ENCODE measurements at regions not wholly inside any gene's neighbourhood (a gene's known extent, or its start where the extent isn't known, plus 50 kb on each side); places are given as distances from the start of the nearest gene placed in this dataset.

DNA sequence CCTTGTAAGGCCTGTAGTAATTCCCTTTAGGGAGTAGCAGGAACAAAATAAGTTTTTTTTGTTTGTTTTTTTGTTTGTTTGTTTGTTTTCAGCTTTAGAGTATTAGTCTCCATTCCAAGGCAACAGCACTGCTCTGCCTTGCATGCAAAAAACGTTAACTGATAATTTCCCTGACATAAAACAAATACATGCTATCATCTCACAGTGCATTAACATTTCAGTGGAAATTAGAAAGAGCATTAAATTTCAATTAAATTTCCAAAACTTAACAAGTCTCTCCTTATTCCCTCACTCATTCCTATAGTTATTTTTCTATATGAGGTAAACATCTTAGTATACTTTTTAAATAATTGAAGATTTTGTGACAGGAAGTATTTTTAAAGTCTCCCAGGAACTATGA is 378.4 kb upstream of the PCDH7 start:
- TF ChIP-seq, protein P1, sequence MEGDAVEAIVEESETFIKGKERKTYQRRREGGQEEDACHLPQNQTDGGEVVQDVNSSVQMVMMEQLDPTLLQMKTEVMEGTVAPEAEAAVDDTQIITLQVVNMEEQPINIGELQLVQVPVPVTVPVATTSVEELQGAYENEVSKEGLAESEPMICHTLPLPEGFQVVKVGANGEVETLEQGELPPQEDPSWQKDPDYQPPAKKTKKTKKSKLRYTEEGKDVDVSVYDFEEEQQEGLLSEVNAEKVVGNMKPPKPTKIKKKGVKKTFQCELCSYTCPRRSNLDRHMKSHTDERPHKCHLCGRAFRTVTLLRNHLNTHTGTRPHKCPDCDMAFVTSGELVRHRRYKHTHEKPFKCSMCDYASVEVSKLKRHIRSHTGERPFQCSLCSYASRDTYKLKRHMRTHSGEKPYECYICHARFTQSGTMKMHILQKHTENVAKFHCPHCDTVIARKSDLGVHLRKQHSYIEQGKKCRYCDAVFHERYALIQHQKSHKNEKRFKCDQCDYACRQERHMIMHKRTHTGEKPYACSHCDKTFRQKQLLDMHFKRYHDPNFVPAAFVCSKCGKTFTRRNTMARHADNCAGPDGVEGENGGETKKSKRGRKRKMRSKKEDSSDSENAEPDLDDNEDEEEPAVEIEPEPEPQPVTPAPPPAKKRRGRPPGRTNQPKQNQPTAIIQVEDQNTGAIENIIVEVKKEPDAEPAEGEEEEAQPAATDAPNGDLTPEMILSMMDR (optimal IDR thresholded peaks at IDR 0.05 in 1 of 3, IDR thresholded peaks at IDR 0.05 in 1 of 3, conservative IDR thresholded peaks at IDR 0.05 in 1 of 3; ENCODE audit: extremely low read depth in 1 of 3, insufficient read depth in 2 of 3, low read length in 3 of 3) = no peak
- no peak for TF ChIP-seq EZH2 (IDR thresholded peaks at IDR 0.05; ENCODE audit: low read length)

Data from keratinocyte (primary cell).